Hepatocyte (in vitro differentiated cells): ENCODE measurements at regions not wholly inside any gene's neighbourhood (a gene's known extent, or its start where the extent isn't known, plus 50 kb on each side); places are given as distances from the start of the nearest gene placed in this dataset.
"Not testable (repeated sequence)": the region's sequence is repeated elsewhere in the genome, so short reads cannot be mapped to it uniquely, and the experiment has no call there.

Experiments used
- DNase-seq: peaks from one replicate; pipeline ENCODE4 v3.0.0-alpha.2; 2016; ENCODE audit warnings: low spot score
- H2AFZ ChIP-seq: fragments of 200-600 bp; sonication (generic); 2 replicates; pipeline ENCODE4 v1.6.0; 2016; ENCODE audit warnings: antibody characterized with exemption, mild to moderate bottlenecking
- H3K27ac ChIP-seq: fragments of 200-600 bp; sonication (generic); 2 replicates; pipeline ENCODE4 v1.5.1; 2016; ENCODE audit warnings: mild to moderate bottlenecking
- H3K27me3 ChIP-seq: fragments of 200-600 bp; sonication (generic); 2 replicates; pipeline ENCODE4 v1.6.1; 2016
- H3K36me3 ChIP-seq: fragments of 200-600 bp; sonication (generic); replicated peaks from 2 replicates; pipeline ENCODE4 v1.5.1; 2016; ENCODE audit warnings: low read depth; ENCODE audit not compliant: insufficient read depth
- H3K4me1 ChIP-seq: fragments of 200-600 bp; sonication (generic); 2 replicates; pipeline ENCODE4 v1.5.1; 2016; ENCODE audit warnings: mild to moderate bottlenecking, moderate library complexity; ENCODE audit not compliant: insufficient read depth
- H3K4me2 ChIP-seq: fragments of 200-600 bp; sonication (generic); 2 replicates; pipeline ENCODE4 v1.6.0; 2016
- H3K4me3 ChIP-seq: fragments of 200-600 bp; sonication (generic); 2 replicates; pipeline ENCODE4 v1.5.1; 2016; ENCODE audit warnings: mild to moderate bottlenecking
- H3K79me2 ChIP-seq: fragments of 200-600 bp; sonication (generic); 2 replicates; pipeline ENCODE4 v1.6.0; 2017; ENCODE audit warnings: mild to moderate bottlenecking
- H3K9me2 ChIP-seq: fragments of 200-600 bp; sonication (generic); replicated peaks from 2 replicates; pipeline ENCODE4 v1.6.0; 2017; ENCODE audit warnings: mild to moderate bottlenecking; ENCODE audit not compliant: insufficient read depth
- H3K9me3 ChIP-seq: fragments of 200-600 bp; sonication (generic); 2 replicates; pipeline ENCODE4 v1.5.1; 2016; ENCODE audit warnings: low read depth, mild to moderate bottlenecking
- H4K20me1 ChIP-seq: fragments of 200-600 bp; sonication (generic); 2 replicates; pipeline ENCODE4 v1.6.0; 2016; ENCODE audit warnings: mild to moderate bottlenecking; ENCODE audit not compliant: insufficient read depth, poor library complexity, severe bottlenecking
- CTCF ChIP-seq: fragments of 200-600 bp; sonication (generic); IDR thresholded peaks from 2 replicates; pipeline ENCODE4 v1.5.1; 2016; ENCODE audit warnings: antibody characterized with exemption, mild to moderate bottlenecking; ENCODE audit not compliant: poor library complexity
- EZH2 ChIP-seq: fragments of 200-600 bp; sonication (generic); IDR thresholded peaks from 2 replicates; pipeline ENCODE4 v1.6.1; 2016; ENCODE audit warnings: antibody characterized with exemption, mild to moderate bottlenecking, borderline replicate concordance
- EZH2phosphoT487 ChIP-seq: fragments of 200-600 bp; sonication (generic); IDR thresholded peaks from one replicate; pipeline ENCODE4 v1.6.1; 2018; ENCODE audit warnings: antibody characterized with exemption, mild to moderate bottlenecking, low read depth, moderate library complexity; ENCODE audit not compliant: unreplicated experiment, severe bottlenecking
- WGBS: methylation state at CpG from one replicate; pipeline ENCODE4 v1.1.6; 2016; ENCODE audit warnings: low lambda C conversion rate; ENCODE audit errors: missing lambda C conversion rate; 5-methylcytosine and 5-hydroxymethylcytosine counted together

GRCh38 chrX:131671735-131672134 is 127.9 kb downstream of the OR13H1 start:
- no peak overlapping the region for H3K4me2 ChIP-seq
- TF ChIP-seq EZH2phosphoT487 (no peak), EZH2 (no peak), CTCF (no peak)
- H3K27ac ChIP-seq, result no peak overlapping the region
- no peaks in the 10 kb centered on the region for H3K4me1 ChIP-seq
- H3K79me2 ChIP-seq, result no peaks in the 10 kb centered on the region
- H3K4me3 ChIP-seq, result no peak overlapping the region
- no peaks in the 10 kb centered on the region for H3K36me3 ChIP-seq
- H2AFZ ChIP-seq, result no peak overlapping the region
- WGBS, result 56% methylated on average over 2 of the region's 2 CpGs
- no peaks in the 10 kb centered on the region for H4K20me1 ChIP-seq
- H3K27me3 ChIP-seq, result no peaks in the 10 kb centered on the region
- H3K9me3 ChIP-seq, result no peaks in the 10 kb centered on the region
- H3K9me2 ChIP-seq, result no peaks in the 10 kb centered on the region
- DNase-seq, result no peak

DNA sequence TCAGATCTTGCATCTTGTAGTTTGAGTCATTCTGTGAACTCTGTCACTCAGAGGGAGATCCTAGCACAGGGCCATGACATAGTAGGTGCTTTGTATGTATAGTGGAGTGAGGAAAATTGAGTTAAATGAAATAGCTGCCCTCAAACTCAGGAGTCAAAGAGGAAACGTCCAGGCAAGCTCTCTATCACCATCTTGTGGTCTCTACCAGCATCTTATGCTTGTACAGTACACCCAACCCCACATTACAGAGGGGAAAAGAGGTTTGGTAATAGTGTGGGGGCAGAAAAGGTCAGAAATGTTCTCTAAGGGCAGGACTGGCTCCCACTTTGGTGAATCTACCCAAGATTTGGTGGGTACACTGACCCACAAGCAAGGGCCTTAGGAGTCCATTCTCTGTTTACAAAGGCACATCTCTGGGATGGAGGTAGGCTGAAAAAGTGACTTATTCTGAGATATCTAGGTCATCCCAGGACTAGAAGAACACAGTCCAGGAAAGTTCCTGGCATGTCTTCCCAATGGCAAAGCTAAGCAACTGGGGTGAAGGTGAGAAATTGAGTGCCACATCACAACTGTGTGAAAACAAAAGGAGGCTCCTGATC is 131.8 kb downstream of the OR13H1 start:
- peak; percentile 19 for DNase-seq
- 5% methylated on average over 1 of the region's 1 CpG for WGBS
- Histone ChIP-seq H3K4me2 (no peak overlapping the region), H3K27ac (no peak overlapping the region), H3K9me3 (no peaks in the 10 kb centered on the region), H3K4me3 (no peak overlapping the region), H3K27me3 (no peaks in the 10 kb centered on the region), H3K9me2 (no peaks in the 10 kb centered on the region), H3K79me2 (no peaks in the 10 kb centered on the region), H2AFZ (no peak overlapping the region), H3K4me1 (no peaks in the 10 kb centered on the region), H4K20me1 (no peaks in the 10 kb centered on the region), H3K36me3 (no peaks in the 10 kb centered on the region)
- no peak for TF ChIP-seq EZH2
- TF ChIP-seq EZH2phosphoT487, result no peak
- peak; percentile 41 for TF ChIP-seq CTCF

DNA sequence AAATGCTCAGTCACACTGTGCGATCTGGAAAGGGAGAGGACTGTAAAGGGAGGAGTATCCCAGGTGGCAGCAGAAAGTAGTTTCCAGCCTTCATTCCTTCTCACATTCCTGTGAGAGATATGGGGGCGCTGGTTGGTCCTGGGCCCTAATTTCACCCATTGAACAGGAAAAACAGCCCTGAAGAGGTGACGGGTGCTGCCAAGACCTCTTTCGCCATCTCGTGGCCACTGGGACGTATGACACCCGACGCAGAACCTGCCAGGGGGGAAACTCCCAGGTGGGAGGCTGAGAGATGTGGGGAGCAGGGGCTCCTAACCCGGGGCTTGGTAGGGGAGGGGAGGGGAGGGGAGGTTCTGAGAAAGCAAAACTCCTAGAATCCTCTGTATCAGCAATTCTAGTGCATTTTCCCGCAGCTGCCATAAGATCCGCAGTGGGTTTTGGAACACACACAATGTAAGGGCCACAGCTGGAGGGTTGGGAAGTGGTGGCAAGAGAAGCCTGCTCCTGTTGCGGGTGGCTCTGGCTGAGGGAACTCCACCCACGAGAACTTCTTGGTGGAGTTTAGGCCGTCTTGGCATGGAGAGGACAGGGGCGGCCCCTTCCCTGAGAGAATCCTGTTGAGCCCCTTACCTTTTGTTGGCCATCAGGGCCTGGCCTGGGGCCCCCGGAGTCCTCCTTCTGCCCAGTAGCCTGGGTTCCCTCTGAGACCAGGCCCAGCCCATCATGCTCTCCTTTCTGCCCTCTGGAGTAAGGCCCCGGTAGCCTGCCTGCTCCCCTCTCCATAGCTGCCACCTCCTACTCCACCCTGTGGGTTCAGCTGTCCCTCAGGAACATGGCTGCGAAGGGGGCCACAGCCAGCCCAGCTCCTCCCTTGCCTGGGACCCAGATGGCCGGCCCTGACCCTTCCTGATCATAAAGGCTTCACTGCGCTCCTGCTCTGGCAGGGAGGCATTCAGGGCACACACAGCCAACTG is 134.1 kb downstream of the OR13H1 start:
- Histone ChIP-seq H3K4me2 (no peak overlapping the region), H3K27me3 (no peaks in the 10 kb centered on the region), H3K4me3 (no peak overlapping the region), H3K9me3 (no peaks in the 10 kb centered on the region), H3K27ac (no peak overlapping the region), H3K9me2 (no peaks in the 10 kb centered on the region), H3K36me3 (no peaks in the 10 kb centered on the region), H3K79me2 (no peaks in the 10 kb centered on the region), H2AFZ (no peak overlapping the region), H3K4me1 (no peaks in the 10 kb centered on the region), H4K20me1 (no peaks in the 10 kb centered on the region)
- WGBS, result 54% methylated on average over 20 of the region's 20 CpGs
- TF ChIP-seq EZH2phosphoT487, result no peak
- TF ChIP-seq EZH2, result no peak
- peak; percentile 48 for TF ChIP-seq CTCF
- peak; percentile 52 for DNase-seq

- H3K4me1 ChIP-seq, H3K27ac ChIP-seq, H4K20me1 ChIP-seq, H3K27me3 ChIP-seq, H3K36me3 ChIP-seq, H3K4me2 ChIP-seq, H3K9me3 ChIP-seq, H3K79me2 ChIP-seq, H3K4me3 ChIP-seq, H3K9me2 ChIP-seq, DNase-seq, H2AFZ ChIP-seq: not testable (repeated sequence)
- 40% methylated on average over 1 of the region's 1 CpG for WGBS
Observed at GRCh38 chrX:131682735-131683134, 138.9 kb downstream of the OR13H1 start.
